ENCODE measurements at regions not wholly inside any gene's neighbourhood (a gene's known extent, or its start where the extent isn't known, plus 50 kb on each side); places are given as distances from the start of the nearest gene placed in this dataset.

- peak; percentile 27 for DNase-seq (ENCODE audit: low read depth)
- H3K4me3 ChIP-seq (ENCODE audit: low read length) = no peak overlapping the region
- TF ChIP-seq CTCF (conservative IDR thresholded peaks at IDR 0.05; ENCODE audit: low read depth, low read length) = no peak
Measured at GRCh38 chr2:7792031-7792651, 874.9 kb downstream of the RNF144A start.

GRCh38 chr2:7795778-7796563, 878.8 kb downstream of the RNF144A start:
- TF ChIP-seq CTCF (conservative IDR thresholded peaks at IDR 0.05; ENCODE audit: low read depth, low read length) = no peak
- H3K4me3 ChIP-seq (ENCODE audit: low read length) = no peak overlapping the region

GRCh38 chr2:7800031-7800430, 881.8 kb upstream of the ID2 start:
- H3K4me3 ChIP-seq (ENCODE audit: low read length) = no peak overlapping the region
- no peak for TF ChIP-seq CTCF (conservative IDR thresholded peaks at IDR 0.05; ENCODE audit: low read depth, low read length)
- no peak for DNase-seq (ENCODE audit: low read depth)

More at GRCh38 chr2:7795778-7796563, 878.8 kb downstream of the RNF144A start:
- DNase-seq (ENCODE audit: low read depth) = peak; percentile 52

- H3K4me3 ChIP-seq (ENCODE audit: low read length) = no peak overlapping the region
- DNase-seq (ENCODE audit: low read depth) = no peak
- no peak for TF ChIP-seq CTCF (conservative IDR thresholded peaks at IDR 0.05; ENCODE audit: low read depth, low read length)
Measured at GRCh38 chr2:7801212-7801611, 880.6 kb upstream of the ID2 start.

- no peak for DNase-seq (ENCODE audit: low read depth)
- TF ChIP-seq CTCF (conservative IDR thresholded peaks at IDR 0.05; ENCODE audit: low read depth, low read length) = no peak
Measured at GRCh38 chr2:7803515-7803914, 878.3 kb upstream of the ID2 start.

GRCh38 chr2:7809640-7810039, 872.2 kb upstream of the ID2 start:
- no peak overlapping the region for H3K4me3 ChIP-seq (ENCODE audit: low read length)
- no peak for TF ChIP-seq CTCF (conservative IDR thresholded peaks at IDR 0.05; ENCODE audit: low read depth, low read length)
- DNase-seq (ENCODE audit: low read depth) = no peak

More at GRCh38 chr2:7803515-7803914, 878.3 kb upstream of the ID2 start:
- H3K4me3 ChIP-seq (ENCODE audit: low read length) = no peak overlapping the region

GRCh38 chr2:7811073-7811472, 870.8 kb upstream of the ID2 start:
- TF ChIP-seq CTCF (conservative IDR thresholded peaks at IDR 0.05; ENCODE audit: low read depth, low read length) = no peak
- DNase-seq (ENCODE audit: low read depth) = no peak
- H3K4me3 ChIP-seq (ENCODE audit: low read length) = no peak overlapping the region

All from retinal pigment epithelial cell (primary cell).